HG03280 (cell line): ENCODE measurements at regions not wholly inside any gene's neighbourhood (a gene's known extent, or its start where the extent isn't known, plus 50 kb on each side); places are given as distances from the start of the nearest gene placed in this dataset.

ENCODE experiments used
- ATAC-seq: cut with Tn5 transposase; IDR thresholded peaks from one replicate; pipeline ENCODE4 v1.9.1; 2021; ENCODE audit warnings: mild to moderate bottlenecking, moderate library complexity; ENCODE audit not compliant: unreplicated experiment

GRCh38 chr15:98187549-98187948, 227.0 kb downstream of the ARRDC4 start:
- no peak for ATAC-seq

GRCh38 chr15:98190914-98191313, 230.4 kb downstream of the ARRDC4 start:
- ATAC-seq, result no peak

- no peak for ATAC-seq
Observed at GRCh38 chr15:98195796-98196195, 235.3 kb downstream of the ARRDC4 start.

- no peak for ATAC-seq
Observed at GRCh38 chr15:98196371-98196770, 235.9 kb downstream of the ARRDC4 start.

- ATAC-seq, result no peak
Observed at GRCh38 chr15:98202256-98202655, 241.8 kb downstream of the ARRDC4 start.

- no peak for ATAC-seq
Observed at GRCh38 chr15:98203872-98204660, 243.6 kb downstream of the ARRDC4 start.

- no peak for ATAC-seq
Observed at GRCh38 chr15:98207928-98208327, 247.4 kb downstream of the ARRDC4 start.

GRCh38 chr15:98213346-98213979, 253.0 kb downstream of the ARRDC4 start:
- ATAC-seq, result no peak

GRCh38 chr15:98216166-98216565, 255.7 kb downstream of the ARRDC4 start:
- ATAC-seq, result no peak

GRCh38 chr15:98217356-98217755, 256.9 kb downstream of the ARRDC4 start:
- no peak for ATAC-seq

GRCh38 chr15:98221144-98221543, 260.6 kb downstream of the ARRDC4 start:
- ATAC-seq, result no peak

GRCh38 chr15:98221577-98221976, 261.1 kb downstream of the ARRDC4 start:
- no peak for ATAC-seq

GRCh38 chr15:98226149-98226548, 265.6 kb downstream of the ARRDC4 start:
- no peak for ATAC-seq

GRCh38 chr15:98226578-98226977, 266.1 kb downstream of the ARRDC4 start:
- ATAC-seq, result no peak

GRCh38 chr15:98228846-98229245, 268.3 kb downstream of the ARRDC4 start:
- ATAC-seq, result no peak

- ATAC-seq, result no peak
Observed at GRCh38 chr15:98230975-98231374, 270.5 kb downstream of the ARRDC4 start.

GRCh38 chr15:98231696-98232440, 271.4 kb downstream of the ARRDC4 start:
- no peak for ATAC-seq

GRCh38 chr15:98232761-98233160, 272.3 kb downstream of the ARRDC4 start:
- ATAC-seq, result no peak

GRCh38 chr15:98233873-98234272, 273.4 kb downstream of the ARRDC4 start:
- ATAC-seq, result no peak

- no peak for ATAC-seq
Observed at GRCh38 chr15:98240303-98240702, 279.8 kb downstream of the ARRDC4 start.

- ATAC-seq, result no peak
Observed at GRCh38 chr15:98241032-98241554, 280.6 kb downstream of the ARRDC4 start.

GRCh38 chr15:98257290-98257689, 296.8 kb downstream of the ARRDC4 start:
- ATAC-seq, result no peak
